HG02870 (cell line): ENCODE measurements at regions not wholly inside any gene's neighbourhood (a gene's known extent, or its start where the extent isn't known, plus 50 kb on each side); places are given as distances from the start of the nearest gene placed in this dataset.

Experiments
- ATAC-seq: cut with Tn5 transposase; IDR thresholded peaks from one replicate; pipeline ENCODE4 v1.9.1; 2021; ENCODE audit warnings: mild to moderate bottlenecking, moderate library complexity; ENCODE audit not compliant: unreplicated experiment

DNA sequence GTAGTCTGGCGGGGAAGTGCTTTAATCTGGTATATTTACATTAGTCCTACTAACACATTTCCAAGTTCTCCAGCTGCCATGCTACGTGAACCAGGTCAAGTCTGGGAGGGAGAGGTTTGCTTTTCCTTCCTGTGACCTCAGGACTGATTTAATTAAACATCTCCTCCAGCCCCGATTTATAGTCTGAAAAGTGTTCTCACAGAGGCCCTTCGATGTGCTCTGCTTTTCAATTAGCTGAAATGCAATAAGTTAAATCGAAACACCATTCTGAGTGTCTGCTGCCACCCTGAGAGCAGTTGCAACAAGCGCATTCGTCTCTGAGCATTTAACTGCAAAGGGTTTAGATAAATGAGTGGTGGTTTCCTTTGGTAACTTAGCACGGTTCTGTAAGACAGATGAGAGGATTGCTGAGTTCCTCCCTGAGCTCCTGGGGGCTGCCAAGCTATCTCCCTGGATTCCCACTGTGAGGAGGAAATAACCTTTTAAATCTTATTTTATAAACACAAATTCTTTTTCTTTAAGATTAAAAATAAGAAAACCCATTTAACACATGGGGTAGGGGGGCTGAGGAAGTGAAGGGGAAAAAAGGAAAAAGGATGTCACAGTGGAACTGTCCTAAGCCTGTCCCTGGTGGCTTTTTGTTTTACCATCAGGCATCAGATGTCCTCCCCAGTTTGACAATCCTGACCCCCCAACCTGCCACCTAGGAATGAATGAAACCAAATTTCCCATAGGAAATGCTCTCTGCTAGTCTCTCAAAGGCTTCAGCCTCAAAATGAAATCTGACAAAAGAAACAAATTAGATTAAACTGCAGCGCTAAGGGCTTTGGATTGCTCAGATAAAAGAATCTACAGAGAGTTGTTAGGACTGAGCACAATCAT lies 56.5 kb upstream of the CREB1 start:
- peak; percentile 56 for ATAC-seq

DNA sequence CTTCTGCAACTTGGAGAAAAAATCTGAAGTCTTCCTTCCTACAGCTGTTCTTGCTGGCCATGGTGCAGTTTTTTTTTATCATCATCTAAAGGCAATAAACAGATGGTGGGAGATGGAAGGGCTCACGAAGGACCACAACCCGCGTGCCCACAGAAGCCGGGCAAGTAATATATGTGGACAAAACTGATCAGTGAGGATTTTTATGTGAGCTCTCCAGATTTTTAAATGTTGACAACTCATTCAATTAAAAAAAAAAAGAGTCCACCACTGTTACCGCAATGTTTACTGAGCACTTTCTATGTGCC lies 55.9 kb upstream of the CREB1 start:
- ATAC-seq: no peak

DNA sequence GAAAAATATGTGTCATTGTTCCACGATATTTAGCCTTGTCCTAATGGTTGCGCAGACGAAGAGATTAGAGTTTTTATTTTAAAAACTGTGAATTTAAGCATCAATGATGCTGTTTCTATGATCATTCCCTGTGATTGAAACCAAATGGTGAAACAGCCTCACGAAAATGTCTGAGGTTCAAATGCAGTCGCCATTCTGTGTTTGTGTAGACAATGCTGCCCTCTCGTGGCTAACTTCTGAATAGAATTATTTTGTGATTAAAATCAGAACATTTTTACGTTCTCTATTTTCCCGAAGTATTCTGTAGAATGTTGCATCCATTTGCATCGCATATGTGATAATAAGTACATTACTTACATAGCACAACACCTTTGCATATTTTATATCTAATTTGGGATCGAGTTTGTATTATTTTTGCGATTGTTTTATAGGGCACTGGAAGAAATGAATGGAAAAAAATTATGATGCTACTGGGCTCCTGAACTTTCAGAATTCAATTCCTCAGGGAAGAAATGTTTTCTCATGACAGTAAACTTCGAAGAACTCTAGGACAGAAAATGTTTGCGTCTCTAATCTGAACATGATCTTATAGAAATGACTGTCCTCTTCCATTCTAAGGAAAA lies 54.8 kb upstream of the CREB1 start:
- no peak for ATAC-seq

DNA sequence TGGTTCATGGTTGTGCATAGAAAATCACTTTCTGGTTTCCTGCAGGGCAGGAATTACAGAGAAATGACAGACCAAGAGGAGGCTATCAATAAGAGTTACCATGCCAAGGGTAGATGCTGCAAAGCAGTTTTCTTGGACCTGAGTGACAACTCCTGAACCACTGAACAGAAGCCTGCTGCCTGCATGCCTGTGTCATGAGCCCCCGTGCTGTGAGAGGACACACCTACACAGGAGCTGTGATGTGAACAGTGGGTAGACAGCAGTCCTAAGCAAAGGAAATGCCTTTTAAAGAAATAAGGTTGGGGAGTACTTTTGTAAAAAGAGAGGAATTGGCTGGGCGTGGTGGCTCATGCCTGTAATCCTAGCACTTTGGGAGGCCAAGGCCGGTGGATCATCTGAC lies 54.2 kb upstream of the CREB1 start:
- ATAC-seq: no peak

DNA sequence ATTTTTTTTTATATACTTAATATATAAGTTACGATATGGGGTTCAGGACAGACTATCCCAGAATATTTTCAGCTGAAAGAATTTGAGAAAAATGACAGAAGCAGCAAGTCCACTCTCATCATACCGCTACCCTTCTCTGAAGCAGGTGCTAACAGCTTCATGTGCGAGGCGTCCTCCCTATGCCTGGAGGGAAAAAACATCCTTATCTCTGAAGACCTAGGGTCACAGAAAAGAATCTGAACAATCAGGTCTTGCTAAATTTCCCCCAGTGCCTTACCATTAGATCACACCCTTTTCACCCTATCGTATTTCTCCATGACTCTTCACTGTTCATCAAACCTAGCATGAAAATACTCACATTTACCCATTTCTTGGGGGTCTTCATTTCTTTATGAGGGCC lies 51.9 kb upstream of the CREB1 start:
- ATAC-seq: no peak

DNA sequence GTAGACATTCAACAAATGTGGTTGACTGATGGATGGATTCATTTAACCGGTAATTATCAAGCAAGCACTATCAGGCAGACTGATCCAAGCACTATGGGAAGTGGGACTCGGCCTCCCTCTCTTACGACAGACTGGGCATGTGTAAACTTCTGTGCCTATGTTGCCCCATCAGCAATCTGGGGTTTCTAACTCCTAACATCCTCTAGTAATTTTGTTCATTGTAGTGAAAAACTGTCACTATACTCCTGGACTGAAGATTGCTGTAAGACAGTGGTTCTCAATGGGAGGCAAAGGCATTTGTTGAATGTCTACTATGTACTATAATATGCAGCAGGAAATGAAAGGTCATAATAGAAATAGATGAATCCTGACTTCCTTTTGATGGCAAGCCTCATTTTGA lies 51.2 kb upstream of the CREB1 start:
- ATAC-seq: no peak

DNA sequence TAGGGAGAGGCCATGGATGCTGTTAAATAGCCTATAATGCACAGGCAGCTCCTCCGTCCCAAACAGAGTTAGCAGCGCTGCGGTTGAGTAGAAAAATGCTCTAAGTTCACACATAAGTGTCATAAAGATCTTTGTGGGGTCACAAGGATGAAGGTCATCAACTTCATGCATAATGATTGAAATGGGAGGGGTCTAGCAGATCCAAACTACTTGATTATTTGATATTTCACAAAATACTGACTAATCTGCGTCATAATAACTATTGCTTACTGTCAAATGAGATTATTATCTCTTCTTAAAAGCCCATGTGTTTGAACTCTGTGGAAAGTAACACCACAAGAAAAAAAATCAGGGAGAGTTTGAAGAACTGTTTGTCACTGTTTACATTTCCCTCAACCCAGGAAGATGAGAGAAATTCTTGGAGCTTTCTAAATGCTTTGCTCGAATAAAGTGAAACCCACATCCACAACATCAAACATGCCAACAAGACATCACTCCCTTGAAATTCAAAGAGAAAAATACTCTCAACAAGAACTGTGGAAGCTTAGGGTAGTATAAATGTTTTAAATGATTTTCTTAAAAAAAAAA lies 50.5 kb upstream of the CREB1 start:
- ATAC-seq: no peak
